ENCODE measurements at regions not wholly inside any gene's neighbourhood (a gene's known extent, or its start where the extent isn't known, plus 50 kb on each side); places are given as distances from the start of the nearest gene placed in this dataset.

- no peak overlapping the region for H3K4me3 ChIP-seq
- TF ChIP-seq CTCF (IDR thresholded peaks at IDR 0.05) (no peak), EP300 (IDR thresholded peaks at IDR 0.05) (no peak), POLR2AphosphoS5 (IDR thresholded peaks at IDR 0.05) (no peak), POLR2A (IDR thresholded peaks at IDR 0.05) (no peak)
- ATAC-seq (ENCODE audit: low FRiP score in 2 of 2) (peak in 1 of 2 donors; percentile 58), DNase-seq (no peak)
- no peaks in the 10 kb centered on the region for H3K27me3 ChIP-seq
- H3K9me3 ChIP-seq = peaks cover 0 to under 1% (median 0%) of the 10 kb centered on the region in 4 donors
- no peaks in the 10 kb centered on the region for H3K4me1 ChIP-seq
- WGBS, 2 donors = 95 to 100% methylated on average over 2 of the region's 2 CpGs
- H3K27ac ChIP-seq = no peak overlapping the region
- no peaks in the 10 kb centered on the region for H3K36me3 ChIP-seq
These were observed 179.9 kb downstream of the ZIC1 start for GRCh38 chr3:147589016-147589415.

GRCh38 chr3:147604136-147604535 is 195.0 kb downstream of the ZIC1 start:
- H3K27ac ChIP-seq = no peak overlapping the region
- H3K27me3 ChIP-seq = no peaks in the 10 kb centered on the region
- peaks cover 0 to 14% (median under 1%) of the 10 kb centered on the region in 4 donors for H3K9me3 ChIP-seq
- 73 to 80% methylated on average over 4 of the region's 4 CpGs for WGBS, 2 donors
- no peaks in the 10 kb centered on the region for H3K36me3 ChIP-seq
- ATAC-seq (ENCODE audit: low FRiP score in 2 of 2) = no peak
- no peak overlapping the region for H3K4me3 ChIP-seq
- TF ChIP-seq POLR2AphosphoS5 (IDR thresholded peaks at IDR 0.05) (no peak), CTCF (IDR thresholded peaks at IDR 0.05) (no peak), EP300 (IDR thresholded peaks at IDR 0.05) (no peak), POLR2A (IDR thresholded peaks at IDR 0.05) (no peak)
- DNase-seq = no peak
- no peaks in the 10 kb centered on the region for H3K4me1 ChIP-seq

- Histone ChIP-seq H3K27me3 (no peaks in the 10 kb centered on the region), H3K9me3 (peaks cover 0 to 3% (median 0%) of the 10 kb centered on the region in 4 donors), H3K4me3 (no peak overlapping the region), H3K4me1 (no peaks in the 10 kb centered on the region), H3K27ac (no peak overlapping the region), H3K36me3 (no peaks in the 10 kb centered on the region)
- ATAC-seq (ENCODE audit: low FRiP score in 2 of 2) (no peak), DNase-seq (no peak)
- 34 to 39% methylated on average over 3 of the region's 3 CpGs for WGBS, 2 donors
- TF ChIP-seq EP300 (IDR thresholded peaks at IDR 0.05) = no peak
- TF ChIP-seq POLR2AphosphoS5 (IDR thresholded peaks at IDR 0.05) = no peak
- no peak for TF ChIP-seq POLR2A (IDR thresholded peaks at IDR 0.05)
- TF ChIP-seq CTCF (IDR thresholded peaks at IDR 0.05) = no peak
These were observed 204.6 kb downstream of the ZIC1 start for GRCh38 chr3:147613725-147614124.

GRCh38 chr3:147614210-147614609 is 205.0 kb downstream of the ZIC1 start:
- Histone ChIP-seq H3K27me3 (no peaks in the 10 kb centered on the region), H3K27ac (no peak overlapping the region), H3K9me3 (peaks cover 0 to under 1% (median 0%) of the 10 kb centered on the region in 4 donors), H3K4me1 (no peaks in the 10 kb centered on the region), H3K4me3 (no peak overlapping the region), H3K36me3 (no peaks in the 10 kb centered on the region)
- no peak for TF ChIP-seq EP300 (IDR thresholded peaks at IDR 0.05)
- TF ChIP-seq CTCF (IDR thresholded peaks at IDR 0.05) = no peak
- TF ChIP-seq POLR2AphosphoS5 (IDR thresholded peaks at IDR 0.05) = no peak
- TF ChIP-seq POLR2A (IDR thresholded peaks at IDR 0.05) = no peak
- ATAC-seq (ENCODE audit: low FRiP score in 2 of 2) (no peak), DNase-seq (no peak)
- WGBS, 2 donors = 68 to 74% methylated on average over 3 of the region's 3 CpGs

GRCh38 chr3:147615035-147615434 is 205.9 kb downstream of the ZIC1 start:
- Histone ChIP-seq H3K27ac (no peak overlapping the region), H3K36me3 (no peaks in the 10 kb centered on the region), H3K27me3 (no peaks in the 10 kb centered on the region), H3K4me3 (no peak overlapping the region), H3K4me1 (no peaks in the 10 kb centered on the region), H3K9me3 (no peaks in the 10 kb centered on the region)
- no peak for DNase-seq
- WGBS, 2 donors = 66 to 77% methylated on average over 4 of the region's 4 CpGs
- ATAC-seq (ENCODE audit: low FRiP score in 2 of 2) = no peak
- TF ChIP-seq POLR2AphosphoS5 (IDR thresholded peaks at IDR 0.05) (no peak), EP300 (IDR thresholded peaks at IDR 0.05) (no peak), POLR2A (IDR thresholded peaks at IDR 0.05) (no peak), CTCF (IDR thresholded peaks at IDR 0.05) (no peak)
